Gastroesophageal sphincter (tissue), 3 donors: ENCODE measurements at regions not wholly inside any gene's neighbourhood (a gene's known extent, or its start where the extent isn't known, plus 50 kb on each side); places are given as distances from the start of the nearest gene placed in this dataset.

ENCODE experiments used
- CTCF ChIP-seq, 4 experiments: fragments of 200-600 bp in 2 of 4; fragments of 450-650 bp in 2 of 4; sonication (generic) in 1 of 4; IDR thresholded peaks; one replicate each; pipeline ENCODE4 v1.5.1; 2017 to 2019; ENCODE audit warnings: antibody characterized with exemption in 4 of 4, mild to moderate bottlenecking in 2 of 4, moderate library complexity in 2 of 4
- EP300 ChIP-seq: sonication (generic); formaldehyde crosslinking; IDR thresholded peaks from one replicate; pipeline ENCODE4 v1.6.1; 2017; ENCODE audit warnings: antibody characterized with exemption, mild to moderate bottlenecking
- POLR2A ChIP-seq, 2 donors: fragments of 450-650 bp; IDR thresholded peaks; one replicate each; pipeline ENCODE4 v1.6.1; 2017; ENCODE audit warnings: antibody characterized with exemption in 2 of 2, mild to moderate bottlenecking in 2 of 2, moderate library complexity in 1 of 2
- POLR2AphosphoS5 ChIP-seq: sonication (generic); formaldehyde crosslinking; IDR thresholded peaks from one replicate; pipeline ENCODE4 v1.6.1; 2017; ENCODE audit warnings: antibody characterized with exemption

DNA sequence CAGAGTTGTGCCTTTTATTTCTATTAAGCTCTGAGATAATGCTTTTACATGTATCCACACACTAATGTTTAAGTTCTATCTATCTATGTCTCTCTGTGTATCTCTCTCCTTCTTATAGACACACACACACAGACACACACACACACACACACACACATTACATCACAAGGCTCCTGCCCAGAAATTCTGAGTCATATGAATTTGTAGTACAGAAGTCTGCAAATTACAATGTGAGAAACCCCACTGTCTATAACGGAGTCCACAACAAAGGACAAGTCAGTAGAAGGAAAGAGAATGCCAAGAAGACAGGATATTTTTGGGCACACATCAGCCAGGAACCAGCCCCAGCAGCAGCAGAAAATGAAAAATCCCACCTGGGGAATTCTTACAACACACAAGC lies 142.4 kb downstream of the EN1 start:
- no peak for TF ChIP-seq CTCF (IDR thresholded peaks at IDR 0.05)
- no peak for TF ChIP-seq POLR2A (IDR thresholded peaks at IDR 0.05)
- TF ChIP-seq POLR2AphosphoS5: no peak
- TF ChIP-seq EP300: no peak
